Endothelial cell of umbilical vein (primary cell): ENCODE measurements at regions not wholly inside any gene's neighbourhood (a gene's known extent, or its start where the extent isn't known, plus 50 kb on each side); places are given as distances from the start of the nearest gene placed in this dataset.
"Not testable (repeated sequence)": the region's sequence is repeated elsewhere in the genome, so short reads cannot be mapped to it uniquely, and the experiment has no call there.

Experiments used
- BruUV-seq: library from RNA; stranded (reverse); fragments of 400-500 nt; replicated peaks from 2 replicates; lab custom pipeline; 2021; lab: Mats Ljungman, UMichigan
- CTCF ChIA-PET: fragments of 300-600, 350-600 bp; sonication (Branson Sonifier 250); formaldehyde crosslinking; loops from one replicate; lab custom pipeline; 2021; ENCODE audit warnings: antibody characterized with exemption, inconsistent platforms; lab: Charles Lee
- POLR2A ChIA-PET: fragments of 300-600, 350-600 bp; sonication (Branson Sonifier 250); formaldehyde crosslinking; loops from one replicate; lab custom pipeline; 2021; ENCODE audit warnings: antibody characterized with exemption, inconsistent platforms; lab: Charles Lee
- DNase-seq: peaks from one replicate; pipeline ENCODE4 v3.0.0-alpha.2; 2011; ENCODE audit warnings: low read depth, low spot score
- FAIRE-seq: peaks from 2 replicates; lab custom pipeline; 2011; peaks lifted over from hg19 to GRCh38; lab: Jason Lieb, UNC
- H2AFZ ChIP-seq: 2 replicates; pipeline ENCODE4 v1.6.0; 2012; ENCODE audit warnings: low read depth, low read length, control low read depth, inconsistent platforms
- H3K27ac ChIP-seq: 2 replicates; pipeline ENCODE4 v1.5.1; 2011; ENCODE audit warnings: low read depth, mild to moderate bottlenecking, control low read depth, low read length, moderate library complexity; ENCODE audit not compliant: insufficient read depth
- H3K27me3 ChIP-seq, 2 experiments: 2 replicates each; pipeline versions ENCODE4 v1.6.0 to v1.6.1; 2011; ENCODE audit warnings: low read length in 2 of 2, mixed read lengths in 1 of 2; ENCODE audit not compliant: control insufficient read depth in 2 of 2, insufficient read depth in 2 of 2
- H3K36me3 ChIP-seq, 2 experiments: 2 replicates in 1 of 2; 3 replicates in 1 of 2; pipeline ENCODE4 v1.5.1; 2011; ENCODE audit warnings: low read length in 2 of 2, mild to moderate bottlenecking in 1 of 2, moderate library complexity in 1 of 2; ENCODE audit not compliant: control insufficient read depth in 2 of 2, insufficient read depth in 2 of 2; ENCODE audit errors: extremely low read depth in 1 of 2
- H3K4me1 ChIP-seq: 3 replicates; pipeline ENCODE4 v1.5.1; 2011; ENCODE audit warnings: mild to moderate bottlenecking, low read length; ENCODE audit not compliant: control insufficient read depth, insufficient read depth; ENCODE audit errors: extremely low read depth
- H3K4me2 ChIP-seq: 2 replicates; pipeline ENCODE4 v1.6.1; 2011; ENCODE audit warnings: low read length, control low read depth, mixed read lengths; ENCODE audit not compliant: insufficient read depth
- H3K4me3 ChIP-seq, 3 experiments: fragments of 200-600 bp in 1 of 3; sonication (generic), shearing (Covaris generic) in 1 of 3; replicated peaks in 1 of 3; 2 replicates each; pipeline ENCODE4 v1.5.1; 2011 to 2016; ENCODE audit warnings: control low read depth in 3 of 3, low read length in 3 of 3, mild to moderate bottlenecking in 2 of 3, inconsistent platforms in 1 of 3, low read depth in 1 of 3, moderate library complexity in 1 of 3; ENCODE audit not compliant: insufficient read depth in 1 of 3
- H3K79me2 ChIP-seq: 2 replicates; pipeline ENCODE4 v1.6.0; 2012; ENCODE audit warnings: low read length, inconsistent platforms; ENCODE audit not compliant: control insufficient read depth, insufficient read depth
- H3K9ac ChIP-seq: replicated peaks from 2 replicates; pipeline ENCODE3; 2011; ENCODE audit warnings: low read length, control low read depth; ENCODE audit not compliant: insufficient read depth; ENCODE audit errors: extremely low read depth
- H3K9me1 ChIP-seq: replicated peaks from 3 replicates; pipeline ENCODE4 v1.6.0; 2011; ENCODE audit warnings: mild to moderate bottlenecking, low read length; ENCODE audit not compliant: control insufficient read depth, insufficient read depth; ENCODE audit errors: extremely low read depth
- H3K9me3 ChIP-seq: replicated peaks from 2 replicates; pipeline ENCODE4 v1.5.1; 2012; ENCODE audit warnings: low read length, inconsistent platforms; ENCODE audit not compliant: control insufficient read depth, insufficient read depth
- H4K20me1 ChIP-seq: replicated peaks from 2 replicates; pipeline ENCODE3; 2011; ENCODE audit warnings: mild to moderate bottlenecking, low read length; ENCODE audit not compliant: control insufficient read depth, insufficient read depth; ENCODE audit errors: extremely low read depth
- dilution Hi-C: fragments of 300-500 bp; cut with MboI; formaldehyde crosslinking; loops from one replicate; pipeline ENCODE4 v1.15.0; 2019; ENCODE audit warnings: low sequenced_read_pairs; ENCODE audit not compliant: extremely low pct_ligation_motif_present
- intact Hi-C: fragments of 100-400 bp; cut with micrococcal nuclease; formaldehyde crosslinking; loops from one replicate; pipeline ENCODE4 v1.10.0; 2022

GRCh38 chr11:3554621-3555020 lies 87.2 kb downstream of the ART5 start:
- H3K27ac ChIP-seq, H3K27me3 ChIP-seq, H3K79me2 ChIP-seq, dilution Hi-C loops, H3K9me1 ChIP-seq, DNase-seq, H3K4me1 ChIP-seq, H3K36me3 ChIP-seq, H3K9me3 ChIP-seq, intact Hi-C loops, BruUV-seq, H3K4me3 ChIP-seq, H2AFZ ChIP-seq, POLR2A ChIA-PET, CTCF ChIA-PET, H3K9ac ChIP-seq, FAIRE-seq, H4K20me1 ChIP-seq, H3K4me2 ChIP-seq: not testable (repeated sequence)

GRCh38 chr11:3544990-3545389 lies 96.8 kb downstream of the ART5 start:
- H3K79me2 ChIP-seq, H2AFZ ChIP-seq, dilution Hi-C loops, H3K4me2 ChIP-seq, intact Hi-C loops, DNase-seq, H3K9me3 ChIP-seq, H3K27me3 ChIP-seq, H3K4me1 ChIP-seq, POLR2A ChIA-PET, H3K4me3 ChIP-seq, H3K9me1 ChIP-seq, FAIRE-seq, H3K9ac ChIP-seq, BruUV-seq, H3K27ac ChIP-seq, H3K36me3 ChIP-seq, CTCF ChIA-PET, H4K20me1 ChIP-seq: not testable (repeated sequence)

DNA sequence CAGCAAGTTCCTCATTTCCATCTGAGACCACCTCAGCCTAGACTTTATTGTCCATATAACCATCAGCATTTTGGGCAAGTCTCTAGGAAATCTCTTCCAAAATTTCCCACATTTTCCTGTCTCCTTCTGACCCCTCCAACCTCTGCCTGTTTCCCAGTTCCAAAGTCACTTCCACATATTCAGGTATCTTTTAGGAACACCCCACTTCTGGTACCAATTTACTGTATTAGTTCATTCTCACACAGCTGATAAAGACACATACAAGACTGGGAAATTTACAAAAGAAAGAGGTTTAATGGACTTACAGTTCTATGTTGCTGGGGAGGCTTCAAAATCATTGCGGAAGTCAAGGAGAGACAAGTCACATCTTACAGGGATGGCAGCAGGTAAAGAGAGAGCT lies 103.6 kb downstream of the ART5 start:
- intact Hi-C loops, POLR2A ChIA-PET: not testable (repeated sequence)

DNA sequence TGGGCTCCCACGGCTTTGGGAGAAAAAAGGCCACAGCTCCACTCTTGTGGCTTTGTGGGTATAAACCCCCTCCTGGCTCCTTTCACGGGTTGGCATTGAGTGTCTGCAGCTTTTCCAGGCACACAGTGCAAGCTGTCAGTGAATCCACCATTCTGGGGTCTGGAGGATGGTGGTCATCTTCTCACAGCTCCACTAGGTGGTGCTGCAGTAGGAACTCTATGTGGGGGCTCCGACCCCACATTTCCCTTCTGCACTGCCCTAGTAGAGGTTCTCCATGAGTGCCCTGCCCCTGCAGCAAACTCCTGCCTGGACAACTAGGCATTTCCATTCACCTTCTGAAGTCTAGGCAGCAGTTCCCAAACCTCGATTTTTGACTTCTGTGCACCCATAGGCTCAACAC lies 104.5 kb downstream of the ART5 start:
- H3K4me1 ChIP-seq, H3K9me1 ChIP-seq, H3K4me2 ChIP-seq, H3K9ac ChIP-seq, H3K27ac ChIP-seq, H3K27me3 ChIP-seq, POLR2A ChIA-PET, H3K79me2 ChIP-seq, BruUV-seq, H2AFZ ChIP-seq, dilution Hi-C loops, DNase-seq, H3K36me3 ChIP-seq, H4K20me1 ChIP-seq, H3K4me3 ChIP-seq, CTCF ChIA-PET, FAIRE-seq, intact Hi-C loops, H3K9me3 ChIP-seq: not testable (repeated sequence)

More for the DNA sequence above, 103.6 kb downstream of the ART5 start:
- H3K27ac ChIP-seq, H3K36me3 ChIP-seq, CTCF ChIA-PET, H3K4me3 ChIP-seq, H3K9me1 ChIP-seq, FAIRE-seq, H3K27me3 ChIP-seq, H4K20me1 ChIP-seq, H3K9ac ChIP-seq, H3K4me2 ChIP-seq, H3K4me1 ChIP-seq, dilution Hi-C loops, BruUV-seq, H2AFZ ChIP-seq, H3K9me3 ChIP-seq, DNase-seq, H3K79me2 ChIP-seq: not testable (repeated sequence)
